ENCODE measurements at regions not wholly inside any gene's neighbourhood (a gene's known extent, or its start where the extent isn't known, plus 50 kb on each side); places are given as distances from the start of the nearest gene placed in this dataset.

GRCh38 chrX:98605941-98606340 is 1722.2 kb downstream of the RPA4 start:
- no peaks in the 10 kb centered on the region for H3K36me3 ChIP-seq (ENCODE audit: control insufficient read depth in 2 of 2, extremely low read depth in 1 of 2, insufficient read depth in 2 of 2, low read length in 2 of 2)
- H4K20me1 ChIP-seq (replicated peaks; ENCODE audit: control insufficient read depth, extremely low read depth, insufficient read depth, low read length): no peaks in the 10 kb centered on the region
- H2AFZ ChIP-seq (ENCODE audit: low read depth, low read length): no peak overlapping the region
- H3K27ac ChIP-seq (ENCODE audit: insufficient read depth, low read depth, low read length): no peak overlapping the region
- BruUV-seq (replicated peaks): no TSS peak
- no peak overlapping the region for H3K4me2 ChIP-seq (ENCODE audit: insufficient read depth, low read length)
- POLR2A ChIA-PET: no interaction called here
- CTCF ChIA-PET: no interaction called here
- TF ChIP-seq GATA2 (IDR thresholded peaks at IDR 0.05; ENCODE audit: insufficient read depth, insufficient read length, low read depth, low read length) (no peak), EZH2 (IDR thresholded peaks at IDR 0.05; ENCODE audit: borderline replicate concordance, low read depth, low read length, severe bottlenecking) (no peak), POLR2AphosphoS5 (IDR thresholded peaks at IDR 0.05; ENCODE audit: insufficient read depth, low read depth, low read length) (no peak), MAX (IDR thresholded peaks at IDR 0.05; ENCODE audit: insufficient read depth, insufficient read length) (no peak), CTCF (IDR thresholded peaks at IDR 0.05; ENCODE audit: extremely low read depth in 1 of 2, insufficient read depth in 1 of 2, low read depth in 1 of 2, low read length in 2 of 2) (no peak), POLR2A (IDR thresholded peaks at IDR 0.05; ENCODE audit: low read depth, low read length) (no peak), MYC (IDR thresholded peaks at IDR 0.05; ENCODE audit: low read depth, low read length) (no peak), JUN (IDR thresholded peaks at IDR 0.05; ENCODE audit: borderline replicate concordance, insufficient read depth, insufficient read length, low read depth) (no peak), FOS (IDR thresholded peaks at IDR 0.05; ENCODE audit: borderline replicate concordance, insufficient read depth, low read length) (no peak)
- no peaks in the 10 kb centered on the region for H3K79me2 ChIP-seq (ENCODE audit: control insufficient read depth, insufficient read depth, low read length)
- no peak overlapping the region for H3K4me3 ChIP-seq (replicated peaks in 1 of 3; ENCODE audit: insufficient read depth in 1 of 3, low read depth in 1 of 3, low read length in 3 of 3)
- H3K27me3 ChIP-seq (ENCODE audit: control insufficient read depth in 2 of 2, insufficient read depth in 2 of 2, low read length in 2 of 2): no peaks in the 10 kb centered on the region
- FAIRE-seq (no peak), DNase-seq (ENCODE audit: low read depth, low spot score) (no peak)
- no peak overlapping the region for H3K9ac ChIP-seq (replicated peaks; ENCODE audit: extremely low read depth, insufficient read depth, low read length)
- H3K4me1 ChIP-seq (ENCODE audit: control insufficient read depth, extremely low read depth, insufficient read depth, low read length): no peaks in the 10 kb centered on the region
- H3K9me3 ChIP-seq (replicated peaks; ENCODE audit: control insufficient read depth, insufficient read depth, low read length): no peaks in the 10 kb centered on the region
- dilution Hi-C loops (cut with MboI; ENCODE audit: extremely low pct_ligation_motif_present, low sequenced_read_pairs): no loop called here
- no peaks in the 10 kb centered on the region for H3K9me1 ChIP-seq (replicated peaks; ENCODE audit: control insufficient read depth, extremely low read depth, insufficient read depth, low read length)
- intact Hi-C loops (cut with micrococcal nuclease): no loop called here
